ENCODE measurements at regions not wholly inside any gene's neighbourhood (a gene's known extent, or its start where the extent isn't known, plus 50 kb on each side); places are given as distances from the start of the nearest gene placed in this dataset.
"Not testable (repeated sequence)": the region's sequence is repeated elsewhere in the genome, so short reads cannot be mapped to it uniquely, and the experiment has no call there.

DNA sequence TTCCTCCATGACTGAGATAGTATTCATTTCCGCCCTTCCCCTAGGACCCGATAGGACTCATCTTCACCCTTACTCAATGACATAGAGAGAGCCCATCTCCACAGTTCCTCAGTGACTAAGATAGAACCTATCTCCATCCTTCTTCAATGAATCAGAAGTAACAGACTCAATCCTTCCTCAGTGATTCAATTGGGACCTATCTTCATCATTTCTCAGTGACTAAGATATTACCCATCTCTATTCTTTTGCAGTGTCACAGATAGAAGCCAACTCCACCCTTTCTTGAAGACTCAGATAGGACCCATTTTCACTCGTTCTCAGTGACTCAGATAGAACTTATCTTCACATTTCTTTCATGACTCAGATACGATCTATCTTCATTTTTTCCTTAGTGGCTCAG lies 164.6 kb downstream of the FBXO4 start:
- DNase-seq (ENCODE audit: low spot score) = no peak

DNA sequence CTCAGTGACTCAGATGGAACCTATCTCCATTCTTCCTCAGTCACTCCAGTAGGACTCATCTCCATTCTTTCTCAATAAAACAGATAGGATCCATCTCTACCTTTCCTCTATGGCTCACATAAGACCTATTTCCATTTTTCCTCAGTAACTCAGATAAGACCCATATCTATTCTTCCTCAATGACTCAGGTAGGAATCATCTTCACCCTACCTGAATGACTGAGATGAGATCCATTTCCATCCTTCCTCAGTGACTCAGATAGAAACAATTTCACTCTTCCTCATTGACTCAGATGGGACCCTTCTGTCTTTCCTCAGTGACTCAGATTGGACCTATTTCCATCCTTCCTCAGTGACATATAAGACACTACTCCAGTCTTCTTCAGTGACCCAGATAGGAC lies 165.1 kb downstream of the FBXO4 start:
- DNase-seq (ENCODE audit: low spot score) = no peak

DNA sequence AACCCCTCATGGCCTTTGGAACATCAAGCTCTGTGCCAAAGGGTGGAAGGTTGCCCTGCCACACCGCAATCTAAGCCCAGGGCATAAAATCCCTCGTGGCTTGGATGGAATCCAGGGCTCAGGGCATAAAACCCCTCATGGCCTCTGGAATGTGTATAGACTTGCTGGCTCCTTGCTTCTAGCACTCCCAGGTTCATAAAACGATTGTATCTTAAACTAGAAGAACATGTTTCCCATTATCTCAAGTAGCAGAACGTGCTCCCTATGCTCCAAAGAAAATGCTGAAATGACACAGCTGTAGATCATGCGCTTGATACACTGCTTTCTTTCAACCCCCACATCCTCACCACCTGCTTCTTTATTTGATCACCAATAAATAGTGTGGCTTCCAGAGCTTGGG lies 174.8 kb downstream of the FBXO4 start:
- not testable (repeated sequence) for DNase-seq (ENCODE audit: low spot score)

DNA sequence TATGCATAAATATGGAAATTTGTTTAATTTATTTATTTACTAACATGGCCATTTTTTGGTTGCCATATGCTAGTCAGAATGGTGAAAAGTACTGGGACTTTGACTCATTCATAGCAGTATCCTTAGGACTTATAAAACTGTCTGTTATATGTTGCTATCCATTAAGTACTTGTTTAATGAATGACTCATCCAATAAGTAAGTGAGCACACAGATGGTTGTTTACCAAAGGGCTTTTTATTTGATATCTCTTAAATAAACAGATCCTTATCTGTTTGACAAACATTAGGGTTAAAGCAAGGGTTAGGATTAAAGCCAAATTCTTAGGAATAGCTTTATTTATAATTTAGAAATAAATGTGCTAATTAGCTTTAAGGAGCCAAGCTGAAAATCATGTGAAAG lies 183.4 kb downstream of the FBXO4 start:
- DNase-seq (ENCODE audit: low spot score) = no peak

DNA sequence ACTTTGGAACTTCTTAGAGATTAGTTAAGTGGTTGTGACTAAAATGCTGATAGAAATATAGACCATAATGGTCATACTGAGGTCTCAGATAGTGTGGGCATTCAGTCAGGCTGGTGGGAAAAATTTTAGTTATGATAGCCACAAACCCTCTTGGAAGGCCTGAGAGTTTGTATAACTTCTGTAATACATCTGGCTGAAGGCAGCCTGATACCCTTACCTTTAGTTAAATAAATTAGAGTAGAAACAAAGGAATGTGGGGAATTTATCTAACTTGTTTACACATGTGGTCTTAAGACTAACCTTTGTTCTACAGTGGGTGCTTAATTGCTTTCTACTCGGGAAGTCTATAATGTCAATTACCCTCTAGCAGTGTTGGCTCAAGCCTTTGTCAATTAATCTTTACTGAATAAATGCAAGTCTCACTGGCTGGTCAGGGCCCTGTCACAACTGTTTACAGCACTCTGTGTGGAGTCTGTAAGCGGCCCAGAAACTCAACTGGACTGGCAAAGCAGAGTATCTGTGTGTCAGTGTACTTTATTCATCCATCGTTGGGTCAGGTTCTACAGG lies 184.0 kb downstream of the FBXO4 start:
- DNase-seq (ENCODE audit: low spot score) = no peak

DNA sequence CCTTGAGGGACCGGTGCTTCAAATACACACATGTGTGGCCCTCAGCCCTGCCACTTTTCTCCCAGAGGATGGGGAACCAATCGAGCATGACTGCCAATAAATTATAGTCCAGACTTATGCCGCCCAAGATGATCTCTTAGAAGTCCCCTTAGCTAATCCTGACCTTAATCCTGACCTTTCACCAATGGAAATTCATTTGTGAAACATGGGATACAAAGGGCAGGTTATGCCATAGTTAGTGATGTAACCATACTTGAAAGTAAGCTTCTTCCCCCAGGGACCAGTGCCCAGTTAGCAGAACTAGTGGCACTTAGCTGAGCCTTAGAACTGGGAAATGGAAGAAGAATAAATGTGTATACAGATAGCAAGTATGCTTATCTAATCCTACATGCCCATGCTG lies 190.6 kb downstream of the FBXO4 start:
- DNase-seq (ENCODE audit: low spot score) = not testable (repeated sequence)

DNA sequence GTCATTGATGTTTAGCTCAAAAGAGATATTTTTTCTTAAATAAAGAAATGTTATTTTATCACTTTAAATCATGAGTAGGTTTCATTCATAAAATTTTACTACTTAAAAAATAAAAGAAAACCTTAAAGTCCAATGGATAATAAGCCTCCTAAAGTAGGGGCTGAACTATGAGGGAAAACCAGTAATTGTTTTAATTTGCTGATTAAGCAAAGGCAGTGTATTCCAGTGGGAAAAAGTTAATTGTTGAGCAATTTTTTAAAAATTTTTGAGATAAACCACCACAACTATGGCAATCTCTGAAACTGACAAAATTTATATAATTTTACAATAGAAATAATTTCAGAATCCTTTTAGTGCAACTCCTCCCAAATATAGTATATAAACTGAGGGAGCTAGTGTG lies 195.0 kb downstream of the FBXO4 start:
- no peak for DNase-seq (ENCODE audit: low spot score)

DNA sequence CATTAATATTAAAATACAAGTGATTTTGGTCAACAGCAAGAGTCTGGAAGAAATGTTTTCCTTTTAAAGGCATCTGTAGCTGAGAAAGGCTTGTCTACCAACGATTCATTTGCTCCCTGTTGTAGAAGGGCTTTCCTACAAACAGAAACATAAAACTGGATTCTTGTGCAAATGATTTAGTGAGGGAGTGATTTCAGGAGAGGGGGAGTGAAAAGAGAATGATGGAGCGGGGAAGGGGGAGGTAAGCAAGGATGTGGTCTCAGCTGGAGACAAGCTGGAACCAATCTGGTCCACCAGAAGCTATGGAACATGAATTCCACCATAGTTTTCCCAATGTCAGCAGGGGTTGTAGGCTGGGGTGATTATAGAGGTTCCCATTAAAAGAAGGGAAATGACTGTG lies 196.3 kb downstream of the FBXO4 start:
- no peak for DNase-seq (ENCODE audit: low spot score)

DNA sequence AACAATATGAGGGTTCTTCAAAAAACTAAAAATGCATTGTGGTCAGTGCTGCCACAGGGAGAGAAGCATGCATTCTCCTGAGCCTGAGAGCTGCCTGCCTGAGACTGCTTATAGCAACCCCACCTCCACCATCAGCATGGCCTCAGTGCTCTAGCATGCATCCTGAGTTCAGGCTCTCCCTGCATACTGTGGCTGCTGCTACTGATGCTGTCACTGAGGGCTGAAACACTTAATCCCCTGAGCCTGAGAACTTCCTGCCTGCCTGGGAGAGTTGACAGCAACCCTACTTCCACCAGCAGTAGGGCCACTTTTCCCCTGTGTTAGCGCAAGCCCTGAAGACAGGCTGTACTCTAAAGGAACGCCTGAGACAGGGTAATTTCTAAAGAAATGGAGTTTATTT lies 206.0 kb downstream of the FBXO4 start:
- DNase-seq (ENCODE audit: low spot score) = no peak

DNA sequence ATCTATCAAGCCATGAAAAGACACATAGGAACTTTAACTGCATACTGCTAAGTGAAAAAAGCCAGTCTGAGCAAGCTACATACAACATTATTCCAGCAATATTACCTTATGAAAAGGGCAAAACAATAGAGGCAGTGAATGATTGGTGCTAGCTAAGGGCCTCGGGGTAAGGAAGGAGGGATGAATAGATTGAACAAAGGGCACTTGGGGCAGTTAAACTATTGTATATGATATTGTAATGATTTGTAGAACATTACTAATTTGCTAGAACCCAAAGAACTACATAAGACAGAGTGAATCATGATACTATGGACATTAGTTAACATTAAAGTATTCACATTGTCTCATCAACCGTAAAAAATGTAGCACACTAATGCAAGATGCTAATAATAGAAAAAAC lies 218.3 kb downstream of the FBXO4 start:
- DNase-seq (ENCODE audit: low spot score) = no peak

DNA sequence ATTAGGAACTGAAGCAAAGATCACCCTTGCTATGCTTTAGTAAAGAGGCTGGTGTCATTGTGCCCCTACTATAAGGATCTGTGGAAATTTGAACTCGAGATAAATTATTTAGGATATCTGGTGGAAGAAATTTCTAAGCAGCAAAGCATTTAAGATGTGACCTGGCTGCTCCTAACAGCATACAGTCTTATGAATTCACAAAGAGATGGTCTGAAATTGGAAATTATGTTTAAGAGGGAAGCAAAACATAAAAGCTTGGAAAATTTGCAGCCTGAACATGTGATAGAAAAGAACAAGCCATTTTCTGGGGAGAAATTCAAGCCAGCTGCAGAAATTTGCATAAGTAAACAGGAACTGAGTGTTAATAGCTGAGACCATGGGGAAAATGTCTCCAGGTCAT lies 223.7 kb downstream of the FBXO4 start:
- no peak for DNase-seq (ENCODE audit: low spot score)

DNA sequence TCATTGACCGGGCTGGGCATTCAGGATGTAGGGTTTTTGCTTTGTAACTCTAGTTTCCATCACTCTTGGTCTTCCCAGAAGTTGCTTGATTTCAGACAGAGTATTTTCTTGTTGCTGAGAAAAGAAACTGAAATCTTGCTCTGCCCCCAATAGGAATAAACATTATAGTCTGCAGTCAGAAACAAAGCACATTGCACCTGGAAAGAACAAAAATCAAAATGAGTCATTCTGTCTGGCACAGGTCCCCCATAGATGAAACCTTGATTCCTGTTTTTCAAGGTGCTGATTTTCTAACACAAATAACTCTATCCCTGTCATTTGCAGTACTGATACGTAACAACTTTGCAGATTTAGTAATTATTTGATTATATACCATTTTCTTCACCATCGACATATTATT lies 232.1 kb downstream of the FBXO4 start:
- no peak for DNase-seq (ENCODE audit: low spot score)

DNA sequence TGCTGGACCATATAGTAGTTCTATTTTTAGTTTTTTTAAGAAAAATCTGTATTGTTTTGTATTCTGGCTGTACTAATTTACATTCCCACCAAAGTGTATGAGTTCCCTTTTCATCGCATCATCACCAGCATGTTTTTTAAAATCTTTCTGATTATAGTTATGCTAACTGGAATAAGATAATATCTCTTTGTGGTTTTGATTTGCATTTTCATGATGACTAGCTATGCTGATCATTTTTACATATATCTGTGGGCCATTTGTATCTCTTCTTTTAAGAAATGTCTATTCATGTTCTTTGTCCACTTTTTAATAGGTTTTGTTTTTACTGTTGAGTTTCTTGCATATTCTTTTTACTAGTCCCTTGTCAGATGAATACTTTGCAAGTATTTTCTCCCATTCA lies 238.0 kb downstream of the FBXO4 start:
- no peak for DNase-seq (ENCODE audit: low spot score)

DNA sequence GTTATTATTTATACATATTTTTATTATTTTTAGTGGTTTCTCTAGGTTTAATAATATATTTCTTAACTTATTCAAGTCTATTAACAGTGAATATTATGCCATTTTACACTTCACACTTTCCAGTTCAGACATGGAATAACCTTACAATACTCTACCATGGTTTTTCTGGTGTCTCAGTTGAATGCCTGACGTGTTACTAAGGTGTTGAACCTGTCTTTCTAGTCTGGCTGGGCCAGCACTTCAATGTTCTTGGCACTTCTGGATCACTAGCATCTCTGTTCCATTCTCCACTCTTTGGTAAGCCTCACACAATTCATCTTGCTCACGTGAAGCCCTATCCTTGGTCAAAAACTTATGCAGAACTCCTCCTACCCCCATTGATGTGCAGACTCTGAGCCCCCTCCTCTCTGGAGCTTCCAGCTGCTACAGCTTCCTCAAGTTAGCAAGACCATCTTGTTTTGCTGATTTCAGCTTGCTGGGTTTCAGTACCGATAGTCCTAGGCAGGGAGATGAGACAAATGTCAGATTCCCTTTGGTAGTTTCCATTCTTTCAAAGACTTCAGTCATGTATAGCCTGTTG lies 243.1 kb downstream of the FBXO4 start:
- DNase-seq (ENCODE audit: low spot score) = no peak

DNA sequence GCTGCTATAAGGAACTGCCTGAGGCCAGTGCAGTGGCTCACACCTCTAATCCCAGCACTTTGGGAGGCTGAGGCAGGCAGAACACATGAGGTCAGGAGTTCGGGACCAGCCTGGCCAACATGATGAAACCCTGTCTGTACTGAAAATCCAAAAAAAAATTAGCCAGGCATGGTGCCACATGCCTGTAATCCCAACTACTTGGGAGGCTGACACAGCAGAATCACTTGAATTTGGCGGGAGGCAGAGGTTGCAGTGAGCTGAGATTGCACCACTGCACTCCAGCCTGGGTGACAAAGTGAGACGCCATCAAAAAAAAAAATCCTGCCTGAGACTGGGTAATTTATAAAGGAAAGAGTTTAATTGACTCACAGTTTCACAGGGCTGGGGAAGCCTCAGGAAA lies 247.1 kb upstream of the GHR start:
- not testable (repeated sequence) for DNase-seq (ENCODE audit: low spot score)

DNA sequence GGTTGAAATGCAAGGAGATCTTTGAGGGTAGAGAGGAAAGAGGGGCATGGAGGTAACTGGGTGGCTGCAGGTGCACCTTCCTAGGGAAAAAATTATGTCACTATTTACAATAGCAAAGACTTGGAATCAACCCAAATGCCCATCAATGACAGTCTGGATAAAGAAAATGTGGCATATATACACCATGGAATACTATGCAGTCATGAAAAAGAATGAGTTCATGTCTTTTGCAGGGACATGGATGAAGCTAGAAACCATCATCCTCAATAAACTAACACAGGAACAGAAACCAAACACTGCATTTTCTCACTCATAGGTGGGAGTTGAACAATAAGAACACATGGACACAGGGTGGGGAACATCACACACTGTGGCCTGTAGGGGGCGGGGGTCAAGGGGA lies 243.4 kb upstream of the GHR start:
- not testable (repeated sequence) for DNase-seq (ENCODE audit: low spot score)

DNA sequence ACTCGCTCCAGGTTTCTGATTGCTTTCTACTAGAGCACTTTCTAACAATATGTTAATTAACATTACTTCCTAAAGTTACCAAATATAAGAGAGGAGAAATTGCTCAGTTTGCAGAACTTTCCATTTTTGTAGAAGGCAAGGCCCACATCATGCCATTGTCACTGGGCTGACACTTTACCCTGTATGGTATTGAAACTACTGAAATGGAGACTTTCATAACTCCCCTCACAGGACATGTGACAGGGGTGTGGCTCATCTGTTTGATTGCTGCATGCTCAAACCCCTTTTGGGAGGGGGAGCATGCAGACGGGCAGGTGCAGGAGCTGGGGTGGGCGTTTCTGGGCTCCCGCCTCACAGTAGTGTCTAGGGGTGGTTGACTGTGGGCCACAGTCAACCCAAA lies 206.3 kb upstream of the GHR start:
- DNase-seq (ENCODE audit: low spot score) = no peak

DNA sequence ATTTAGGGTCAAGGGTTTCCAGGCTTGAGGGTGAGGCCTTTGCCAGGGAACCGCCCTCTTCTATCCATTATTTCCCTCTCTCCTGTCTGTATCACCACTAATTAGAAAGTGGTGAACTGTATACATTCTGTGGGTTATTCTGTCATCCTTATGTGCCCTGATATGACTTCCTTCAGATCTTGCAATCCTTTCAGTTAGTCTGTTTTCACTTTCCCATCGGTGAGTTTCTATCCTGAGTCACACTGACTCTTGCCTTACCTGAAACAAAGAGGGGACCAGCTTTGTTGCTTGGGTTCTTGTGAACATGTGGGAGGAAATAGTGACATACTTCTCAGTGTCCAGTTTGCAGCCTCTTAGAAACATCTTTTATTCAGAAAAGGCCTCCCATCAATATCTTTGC lies 205.4 kb upstream of the GHR start:
- DNase-seq (ENCODE audit: low spot score) = no peak

DNA sequence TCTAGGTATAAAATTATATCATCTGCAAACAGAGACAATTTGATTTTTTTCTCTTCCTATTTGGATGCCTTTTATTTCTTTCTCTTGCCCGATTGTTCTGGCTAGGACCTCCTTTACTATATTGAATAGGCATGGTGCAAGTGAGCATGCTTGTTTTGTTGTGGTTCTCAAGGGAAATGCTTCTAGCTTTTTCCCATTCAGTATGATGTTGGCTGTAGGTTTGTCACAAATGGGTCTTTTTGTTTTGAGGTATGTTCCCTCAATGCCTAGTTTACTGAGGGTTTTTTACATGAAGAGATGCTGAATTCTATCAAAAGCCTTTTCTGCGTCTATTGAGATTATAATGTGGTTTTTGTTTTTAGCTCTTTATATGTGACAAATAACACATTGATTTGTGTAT lies 198.2 kb upstream of the GHR start:
- DNase-seq (ENCODE audit: low spot score) = no peak

DNA sequence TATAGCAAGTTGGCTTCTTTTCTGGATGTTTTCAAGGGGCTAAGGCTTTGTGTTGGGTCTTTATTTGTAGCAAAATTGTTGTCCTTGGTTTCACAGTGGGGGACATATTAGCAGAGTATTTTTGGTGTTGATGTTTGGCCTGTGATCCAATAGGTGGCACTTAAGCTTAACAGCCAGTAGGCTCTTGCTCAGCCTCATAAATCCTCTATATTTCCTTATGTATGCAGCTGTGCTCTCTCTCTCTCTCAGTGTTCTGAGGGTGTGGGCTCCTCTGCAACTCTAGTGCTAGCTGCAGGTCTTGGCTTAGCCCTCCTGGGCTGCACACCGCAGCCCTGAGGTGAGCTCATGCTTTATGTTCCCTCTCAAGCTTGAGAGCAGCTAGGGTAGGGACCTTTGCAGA lies 195.0 kb upstream of the GHR start:
- DNase-seq (ENCODE audit: low spot score) = no peak

DNA sequence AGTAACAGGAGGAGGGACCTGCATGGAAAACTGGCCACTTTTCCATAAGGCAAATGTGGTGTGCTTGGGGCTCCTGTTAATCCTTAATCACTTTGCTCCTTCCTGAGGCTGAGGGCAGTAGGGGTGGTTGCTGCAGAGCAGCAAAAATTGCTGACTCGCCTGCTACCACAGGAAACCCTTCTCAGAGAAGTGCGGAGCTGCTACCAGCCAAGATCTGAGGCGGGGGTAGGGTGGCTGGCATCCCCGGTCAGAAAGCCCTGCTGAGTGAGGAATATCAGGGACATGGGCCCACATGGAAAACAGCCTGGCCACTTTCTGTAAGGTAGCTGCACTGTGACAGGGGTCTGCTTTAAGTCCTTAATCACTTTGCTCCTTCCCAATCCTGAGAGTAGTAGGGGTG lies 192.4 kb upstream of the GHR start:
- DNase-seq (ENCODE audit: low spot score) = no peak

DNA sequence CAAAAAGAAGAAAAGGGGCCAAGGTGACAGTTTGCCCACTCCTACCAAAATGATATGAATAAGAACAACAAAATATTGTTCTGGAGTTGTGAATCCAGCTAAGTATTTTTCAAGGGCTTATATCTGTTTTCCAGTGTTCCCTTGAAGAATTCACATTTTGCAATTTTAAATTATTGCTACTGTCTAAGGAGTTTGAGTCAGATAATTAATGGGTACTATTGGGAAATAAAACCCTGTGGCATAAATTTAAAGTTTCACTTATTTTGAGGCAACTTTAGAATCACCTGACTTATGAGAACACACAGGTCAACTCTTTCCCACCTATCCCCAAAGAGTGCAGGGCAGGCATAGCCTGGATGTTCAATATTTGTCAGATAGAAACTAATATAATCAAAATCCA lies 188.0 kb upstream of the GHR start:
- no peak for DNase-seq (ENCODE audit: low spot score)

DNA sequence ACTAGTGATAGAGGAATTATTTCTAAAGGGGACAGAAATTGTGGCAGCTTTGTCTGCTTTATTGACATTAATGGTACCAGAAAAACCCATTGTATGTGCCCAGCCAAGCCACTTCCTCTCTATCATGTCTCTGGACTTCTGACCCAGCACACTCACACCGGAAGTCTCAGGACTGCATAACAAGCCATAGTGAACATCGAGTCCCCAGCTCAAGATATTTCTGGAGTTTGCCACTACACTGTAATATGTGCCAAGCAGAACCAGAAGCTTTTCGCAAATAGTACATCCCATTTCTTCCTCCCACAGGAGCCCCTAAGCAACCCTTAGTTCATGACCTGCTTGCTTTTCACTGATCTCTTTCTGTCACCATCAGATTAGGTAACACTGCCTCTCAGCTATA lies 187.4 kb upstream of the GHR start:
- no peak for DNase-seq (ENCODE audit: low spot score)

DNA sequence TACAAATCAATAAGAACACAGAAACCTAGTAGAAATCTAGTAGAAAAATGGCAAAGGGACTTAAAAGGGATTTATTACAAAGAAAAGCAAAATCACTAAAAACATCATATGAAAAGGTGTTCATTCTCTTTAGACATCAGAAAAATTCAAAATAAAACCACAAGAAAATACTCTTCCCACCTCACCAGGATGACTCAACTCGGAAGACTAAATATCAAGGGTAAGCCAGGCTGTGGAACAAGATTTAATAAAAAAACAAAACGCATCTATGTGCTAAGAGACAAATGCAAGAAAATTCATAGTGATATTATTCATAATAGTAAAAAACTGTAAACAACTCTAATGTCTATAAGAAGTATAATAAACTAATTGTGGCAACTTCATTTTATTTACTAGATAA lies 181.6 kb upstream of the GHR start:
- no peak for DNase-seq (ENCODE audit: low spot score)

DNA sequence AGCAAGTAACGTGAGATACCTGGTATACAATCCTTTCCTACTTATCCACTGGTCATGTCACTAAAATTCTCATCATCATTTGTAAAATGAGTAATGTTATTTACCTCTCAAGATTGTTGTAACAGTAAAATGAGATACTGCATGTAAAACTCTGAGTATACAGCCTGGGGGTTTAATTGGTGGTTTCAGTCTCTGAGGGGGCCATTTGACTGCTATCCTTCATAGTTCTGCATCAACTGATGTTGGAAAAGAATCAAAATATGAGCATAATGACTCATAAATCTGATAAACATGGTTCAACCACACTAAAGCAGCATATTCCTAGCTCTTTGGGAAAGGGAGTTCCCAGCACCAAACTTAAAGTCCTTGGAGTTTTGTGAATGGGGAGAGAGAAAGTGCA lies 181.0 kb upstream of the GHR start:
- no peak for DNase-seq (ENCODE audit: low spot score)

All from AG08396 (cell line).